RWPE1 (cell line): ENCODE measurements at regions not wholly inside any gene's neighbourhood (a gene's known extent, or its start where the extent isn't known, plus 50 kb on each side); places are given as distances from the start of the nearest gene placed in this dataset.

Source experiments
- CTCF ChIA-PET: fragments of 350-600 bp; sonication (Branson Sonifier 250); formaldehyde crosslinking; extraction: SDS; loops from one replicate; lab custom pipeline; 2021; lab: Yijun Ruan, JAX
- POLR2A ChIA-PET: fragments of 400-600 bp; formaldehyde crosslinking; extraction: SDS; loops from one replicate; lab custom pipeline; 2020; ENCODE audit warnings: antibody characterized with exemption; ENCODE audit not compliant: low non-redundant PET; lab: Yijun Ruan, JAX
- DNase-seq: peaks from one replicate; pipeline ENCODE4 v3.0.0; 2012; ENCODE audit warnings: low spot score
- H3K27ac ChIP-seq: fragments of 450-650 bp; 2 replicates; pipeline ENCODE4 v1.5.1; 2017
- TF ChIP-seq, protein P1 (sequence below): fragments of 450-650 bp; conservative IDR thresholded peaks from 2 replicates; pipeline ENCODE4 v1.5.1; 2017; ENCODE audit warnings: low read depth, mild to moderate bottlenecking

DNA sequence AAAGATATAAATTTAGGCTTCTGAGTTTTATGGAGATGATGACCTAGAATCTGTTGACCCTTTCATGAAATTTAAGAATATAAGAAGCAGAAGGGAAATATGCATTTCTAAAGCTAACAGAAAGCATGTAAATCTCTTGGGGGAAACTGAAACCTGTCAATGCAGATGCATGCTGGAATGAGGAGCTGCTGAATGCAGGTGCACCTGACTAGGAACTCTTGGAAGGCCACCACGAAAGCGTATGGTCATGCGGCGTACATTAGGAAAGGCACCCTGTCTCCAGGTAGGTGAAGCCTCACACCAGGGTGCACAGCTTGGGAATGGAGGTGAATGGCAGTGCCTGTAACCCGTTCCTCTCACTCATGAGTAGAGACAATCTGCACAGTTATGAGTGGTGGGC, 309.7 kb downstream of the SEC16B start:
- no peak for DNase-seq
- POLR2A ChIA-PET: no interaction called here
- TF ChIP-seq, protein P1, sequence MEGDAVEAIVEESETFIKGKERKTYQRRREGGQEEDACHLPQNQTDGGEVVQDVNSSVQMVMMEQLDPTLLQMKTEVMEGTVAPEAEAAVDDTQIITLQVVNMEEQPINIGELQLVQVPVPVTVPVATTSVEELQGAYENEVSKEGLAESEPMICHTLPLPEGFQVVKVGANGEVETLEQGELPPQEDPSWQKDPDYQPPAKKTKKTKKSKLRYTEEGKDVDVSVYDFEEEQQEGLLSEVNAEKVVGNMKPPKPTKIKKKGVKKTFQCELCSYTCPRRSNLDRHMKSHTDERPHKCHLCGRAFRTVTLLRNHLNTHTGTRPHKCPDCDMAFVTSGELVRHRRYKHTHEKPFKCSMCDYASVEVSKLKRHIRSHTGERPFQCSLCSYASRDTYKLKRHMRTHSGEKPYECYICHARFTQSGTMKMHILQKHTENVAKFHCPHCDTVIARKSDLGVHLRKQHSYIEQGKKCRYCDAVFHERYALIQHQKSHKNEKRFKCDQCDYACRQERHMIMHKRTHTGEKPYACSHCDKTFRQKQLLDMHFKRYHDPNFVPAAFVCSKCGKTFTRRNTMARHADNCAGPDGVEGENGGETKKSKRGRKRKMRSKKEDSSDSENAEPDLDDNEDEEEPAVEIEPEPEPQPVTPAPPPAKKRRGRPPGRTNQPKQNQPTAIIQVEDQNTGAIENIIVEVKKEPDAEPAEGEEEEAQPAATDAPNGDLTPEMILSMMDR: no peak
- H3K27ac ChIP-seq: no peak overlapping the region
- CTCF ChIA-PET: no interaction called here

- no peak for DNase-seq
- no peak overlapping the region for H3K27ac ChIP-seq
- CTCF ChIA-PET: no interaction called here
- POLR2A ChIA-PET: no interaction called here
- TF ChIP-seq, protein P1: no peak
These were observed 310.6 kb downstream of the SEC16B start for GRCh38 chr1:177659281-177659680.

DNA sequence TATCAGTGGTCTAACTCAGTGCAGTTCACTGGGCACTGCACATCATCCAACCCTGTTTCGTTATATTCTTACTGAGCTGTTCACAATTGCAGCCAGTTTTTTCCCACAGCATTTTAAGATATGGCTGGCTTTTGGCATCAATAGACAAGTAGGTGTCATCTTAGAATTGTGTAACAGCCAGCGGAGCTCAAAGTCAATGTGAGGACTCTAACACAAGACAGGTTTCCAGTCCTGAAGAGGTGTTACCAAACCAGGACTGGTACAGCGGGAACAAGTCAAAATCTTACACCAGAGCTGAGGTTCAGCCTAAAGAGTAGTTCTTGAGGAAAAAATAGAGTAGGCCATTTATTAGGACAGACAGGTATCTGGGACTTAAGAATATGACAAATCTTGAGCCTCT, 313.3 kb downstream of the SEC16B start:
- no peak for DNase-seq
- CTCF ChIA-PET: interaction anchor here (0.5 kb wide), 1 partner anchor 51 kb away, joined by 3 read pairs; no protein-coding TSS in a partner anchor
- POLR2A ChIA-PET: no interaction called here
- H3K27ac ChIP-seq: no peak overlapping the region
- TF ChIP-seq, protein P1: no peak

DNA sequence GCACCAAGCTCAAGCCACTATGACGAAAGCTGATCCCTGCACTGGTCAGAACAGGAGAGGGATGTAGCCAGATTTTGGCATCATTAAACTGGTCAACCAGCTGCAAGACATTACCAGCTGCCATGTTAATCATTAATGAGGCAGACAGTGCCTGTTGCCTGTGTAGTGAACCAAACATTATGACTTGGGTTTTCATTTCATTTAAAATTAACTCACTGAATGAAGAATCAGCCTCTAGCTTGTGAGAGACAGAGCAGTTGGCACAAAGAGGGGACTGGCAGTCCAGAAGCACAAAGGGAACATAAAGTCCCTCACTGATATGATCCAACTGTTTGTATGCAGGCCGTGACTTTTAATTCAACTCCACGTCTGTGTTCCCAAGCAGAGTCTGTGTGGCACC, 318.9 kb downstream of the SEC16B start:
- H3K27ac ChIP-seq: no peak overlapping the region
- TF ChIP-seq, protein P1: no peak
- ChIA-PET POLR2A (no interaction called here), CTCF (interaction anchor here (0.5 kb wide), 1 partner anchor 100 kb away, joined by 3 read pairs; no protein-coding TSS in a partner anchor)
- no peak for DNase-seq

DNA sequence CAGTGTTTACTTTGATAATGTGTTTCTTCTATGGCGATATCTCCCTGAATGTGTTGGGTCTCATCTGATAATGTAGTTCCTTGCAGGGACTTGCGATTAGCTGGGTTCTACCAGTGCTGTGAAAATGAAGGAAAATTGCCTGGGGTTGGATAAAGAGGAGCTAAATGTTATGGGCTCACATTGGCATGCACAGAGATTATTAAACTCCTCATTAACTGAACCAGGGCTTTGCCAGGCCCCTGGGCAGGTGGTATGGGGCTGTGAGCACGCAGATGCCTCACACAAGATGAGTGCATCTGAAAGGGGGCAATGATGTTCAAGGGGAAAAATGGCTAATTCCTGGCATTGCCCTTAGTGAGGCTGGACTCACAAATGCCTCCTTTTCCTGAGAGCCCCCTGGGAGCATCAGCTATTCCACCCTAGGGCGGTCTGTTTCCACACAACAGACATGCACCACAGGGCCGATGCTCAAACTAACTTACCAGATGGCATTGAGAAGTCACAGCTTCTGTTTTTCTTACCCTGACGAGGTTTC, 321.1 kb downstream of the SEC16B start:
- POLR2A ChIA-PET: no interaction called here
- DNase-seq: no peak
- CTCF ChIA-PET: no interaction called here
- TF ChIP-seq, protein P1: no peak
- no peak overlapping the region for H3K27ac ChIP-seq

GRCh38 chr1:177648138-177648537, 321.7 kb downstream of the SEC16B start:
- no peak for DNase-seq
- TF ChIP-seq, protein P1: no peak
- CTCF ChIA-PET: no interaction called here
- POLR2A ChIA-PET: no interaction called here
- no peak overlapping the region for H3K27ac ChIP-seq
